Duodenal mucosa (tissue), 2 donors: ENCODE measurements at regions not wholly inside any gene's neighbourhood (a gene's known extent, or its start where the extent isn't known, plus 50 kb on each side); places are given as distances from the start of the nearest gene placed in this dataset.

Source experiments
- H3K27ac ChIP-seq: one replicate; pipeline ENCODE4 v1.7.0; 2013; ENCODE audit warnings: low read depth, low read length
- H3K27me3 ChIP-seq, 2 donors: one replicate each; pipeline ENCODE4 v1.7.0; 2013; ENCODE audit warnings: low read length in 2 of 2, control low read depth in 1 of 2; ENCODE audit not compliant: insufficient read depth in 2 of 2, control insufficient read depth in 1 of 2
- H3K36me3 ChIP-seq, 2 donors: one replicate each; pipeline ENCODE4 v1.7.0; 2013; ENCODE audit warnings: low read length in 2 of 2, control low read depth in 1 of 2; ENCODE audit not compliant: insufficient read depth in 2 of 2, control insufficient read depth in 1 of 2
- H3K4me1 ChIP-seq, 2 donors: one replicate each; pipeline ENCODE4 v1.7.0; 2013; ENCODE audit warnings: low read length in 2 of 2, control low read depth in 1 of 2; ENCODE audit not compliant: insufficient read depth in 2 of 2, control insufficient read depth in 1 of 2
- H3K4me3 ChIP-seq, 2 donors: one replicate each; pipeline ENCODE4 v1.7.0; 2013; ENCODE audit warnings: low read length in 2 of 2, low read depth in 1 of 2
- H3K9ac ChIP-seq, 2 donors: one replicate each; pipeline ENCODE4 v1.7.0; 2013; ENCODE audit warnings: low read length in 2 of 2, low read depth in 1 of 2
- H3K9me3 ChIP-seq, 2 donors: one replicate each; pipeline ENCODE4 v1.7.0; 2013; ENCODE audit warnings: low read length in 2 of 2, control low read depth in 1 of 2; ENCODE audit not compliant: control insufficient read depth in 1 of 2

DNA sequence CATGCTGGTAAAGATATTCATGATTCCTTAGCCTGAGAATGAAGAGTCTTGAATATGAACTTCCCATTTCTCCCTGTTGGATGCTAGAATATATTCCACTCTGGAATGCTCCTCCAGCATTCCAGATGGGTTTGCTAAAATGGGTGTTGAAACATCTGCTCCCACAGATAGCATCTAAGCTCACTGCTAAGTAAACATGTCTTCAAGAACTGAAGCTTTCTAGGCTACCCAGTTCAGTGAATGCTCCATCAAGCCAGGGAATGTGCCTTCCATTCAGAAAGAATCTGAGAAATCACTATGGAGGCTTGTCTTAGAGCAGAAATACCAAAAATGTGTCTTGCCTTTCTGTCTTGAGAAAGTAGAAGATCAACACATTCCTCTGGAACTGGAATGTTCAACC lies 81.1 kb downstream of the TNFSF18 start:
- no peaks in the 10 kb centered on the region for H3K9me3 ChIP-seq
- H3K36me3 ChIP-seq, result no peaks in the 10 kb centered on the region
- peaks cover 0 to 4% of the 10 kb centered on the region in 2 donors for H3K4me1 ChIP-seq
- no peak overlapping the region for H3K27ac ChIP-seq
- H3K4me3 ChIP-seq, result no peak overlapping the region
- H3K27me3 ChIP-seq, result no peaks in the 10 kb centered on the region
- no peak overlapping the region for H3K9ac ChIP-seq

GRCh38 chr1:172970186-172970585 lies 80.6 kb downstream of the TNFSF18 start:
- H3K27ac ChIP-seq, result no peak overlapping the region
- no peak overlapping the region for H3K9ac ChIP-seq
- no peaks in the 10 kb centered on the region for H3K9me3 ChIP-seq
- H3K36me3 ChIP-seq, result no peaks in the 10 kb centered on the region
- peaks cover 0 to 4% of the 10 kb centered on the region in 2 donors for H3K4me1 ChIP-seq
- H3K4me3 ChIP-seq, result no peak overlapping the region
- no peaks in the 10 kb centered on the region for H3K27me3 ChIP-seq

GRCh38 chr1:172971241-172971640 lies 79.5 kb downstream of the TNFSF18 start:
- Histone ChIP-seq H3K9me3 (no peaks in the 10 kb centered on the region), H3K9ac (no peak overlapping the region), H3K4me3 (no peak overlapping the region), H3K27me3 (no peaks in the 10 kb centered on the region), H3K27ac (no peak overlapping the region), H3K4me1 (peaks cover 0 to 4% of the 10 kb centered on the region in 2 donors), H3K36me3 (no peaks in the 10 kb centered on the region)

DNA sequence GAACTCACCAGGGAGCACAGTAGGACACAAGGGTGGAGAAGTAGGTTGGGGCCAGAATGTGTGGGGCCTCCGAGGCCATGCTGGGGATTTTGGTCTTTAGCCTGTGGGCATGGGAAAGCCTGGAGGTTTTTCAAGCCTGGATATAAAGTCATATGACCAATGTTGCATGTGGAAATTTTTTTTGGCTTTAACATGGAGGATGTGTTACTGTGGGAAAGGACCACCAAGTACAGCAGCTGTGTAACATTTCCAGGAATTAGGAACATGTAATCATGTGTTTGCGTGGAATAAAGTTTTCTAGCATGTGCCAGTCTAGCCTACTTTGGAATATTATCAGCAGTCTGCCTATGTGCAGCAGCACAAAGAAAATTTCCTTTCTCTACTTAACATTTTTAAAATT lies 78.5 kb downstream of the TNFSF18 start:
- Histone ChIP-seq H3K4me3 (no peak overlapping the region), H3K36me3 (no peaks in the 10 kb centered on the region), H3K9me3 (no peaks in the 10 kb centered on the region), H3K9ac (no peak overlapping the region), H3K4me1 (no peaks in the 10 kb centered on the region), H3K27me3 (no peaks in the 10 kb centered on the region), H3K27ac (no peak overlapping the region)

GRCh38 chr1:172973424-172973823 lies 77.3 kb downstream of the TNFSF18 start:
- Histone ChIP-seq H3K36me3 (no peaks in the 10 kb centered on the region), H3K27me3 (no peaks in the 10 kb centered on the region), H3K4me1 (no peaks in the 10 kb centered on the region), H3K9me3 (no peaks in the 10 kb centered on the region), H3K9ac (no peak overlapping the region), H3K4me3 (no peak overlapping the region), H3K27ac (no peak overlapping the region)

DNA sequence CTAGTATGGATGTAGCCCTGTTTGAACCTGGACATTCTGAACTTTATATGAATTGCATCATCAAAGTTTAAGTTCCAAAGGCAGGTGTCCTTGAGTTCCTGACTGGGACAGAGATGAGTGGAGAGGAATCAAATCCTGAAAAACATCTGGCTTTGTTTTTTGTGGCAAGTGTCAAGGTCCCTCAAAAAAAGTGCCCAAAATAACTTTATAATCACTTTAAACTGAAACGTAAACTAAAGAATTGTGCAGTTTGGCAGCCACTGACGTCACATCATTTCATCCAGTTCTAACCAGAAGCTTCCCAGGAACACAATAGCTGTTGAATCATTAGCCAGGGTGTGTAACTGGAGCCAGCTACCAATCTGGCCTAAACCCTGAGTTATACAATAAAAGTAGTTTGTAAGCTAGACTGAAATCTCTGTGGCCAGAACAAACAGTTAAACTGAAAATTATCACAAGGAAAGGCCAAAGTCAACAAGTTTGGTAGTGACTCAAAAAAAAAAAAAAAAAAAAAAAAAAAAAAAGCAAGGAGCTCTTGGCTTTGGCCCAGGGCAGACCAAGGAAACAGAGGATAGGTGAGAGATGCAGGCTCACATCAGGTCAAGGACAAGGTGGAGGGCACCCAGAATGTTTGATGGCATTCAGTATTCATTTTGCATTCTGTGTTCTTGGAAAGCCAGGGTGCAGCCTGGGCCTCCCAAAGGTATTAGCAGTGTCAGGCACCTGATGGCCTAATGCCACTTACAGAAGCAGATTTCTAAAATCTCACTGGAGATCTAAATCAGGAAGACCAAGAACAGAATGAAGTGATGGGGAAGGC lies 74.3 kb downstream of the TNFSF18 start:
- Histone ChIP-seq H3K27ac (no peak overlapping the region), H3K4me3 (no peak overlapping the region), H3K9ac (peak overlapping the region in 1 of 2 donors; percentile 8), H3K9me3 (no peaks in the 10 kb centered on the region), H3K27me3 (no peaks in the 10 kb centered on the region), H3K36me3 (no peaks in the 10 kb centered on the region), H3K4me1 (no peaks in the 10 kb centered on the region)

DNA sequence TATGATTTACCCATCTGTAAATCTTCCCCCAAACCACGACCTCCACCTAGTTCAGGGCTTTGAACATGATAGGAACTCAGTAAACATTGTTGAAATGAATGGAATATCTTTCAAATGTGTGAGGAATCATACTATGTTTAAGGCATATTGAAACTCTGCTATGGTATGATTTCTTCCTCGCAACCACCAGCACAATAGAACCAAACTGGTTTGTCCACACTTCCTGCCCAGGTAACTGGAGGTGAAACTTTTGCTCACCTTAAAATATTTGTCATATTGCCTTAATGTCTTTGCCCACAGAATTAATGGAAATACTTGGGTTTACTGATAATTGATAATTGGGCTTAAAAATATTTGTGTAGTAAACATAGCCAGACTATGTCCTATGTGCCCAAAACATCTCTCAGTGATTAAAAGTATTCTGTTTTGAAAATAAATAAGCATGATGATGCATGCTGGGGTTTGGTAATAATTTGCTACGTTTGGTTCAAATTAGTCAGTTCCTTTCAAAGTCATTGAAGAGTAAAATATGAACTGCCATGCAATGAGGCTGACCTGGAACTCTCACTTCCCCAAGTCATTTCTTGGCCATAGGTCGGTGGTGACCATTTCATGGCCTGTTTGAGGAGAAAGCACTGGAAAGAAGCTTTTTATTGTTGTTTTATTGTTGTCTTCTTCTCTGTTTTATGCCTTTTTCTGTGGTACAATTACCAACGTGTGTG lies 73.3 kb downstream of the TNFSF18 start:
- H3K4me1 ChIP-seq, result no peaks in the 10 kb centered on the region
- H3K4me3 ChIP-seq, result no peak overlapping the region
- H3K9me3 ChIP-seq, result no peaks in the 10 kb centered on the region
- H3K36me3 ChIP-seq, result no peaks in the 10 kb centered on the region
- no peak overlapping the region for H3K9ac ChIP-seq
- no peaks in the 10 kb centered on the region for H3K27me3 ChIP-seq
- no peak overlapping the region for H3K27ac ChIP-seq

GRCh38 chr1:172978595-172978994 lies 72.1 kb downstream of the TNFSF18 start:
- H3K4me1 ChIP-seq, result no peaks in the 10 kb centered on the region
- no peaks in the 10 kb centered on the region for H3K27me3 ChIP-seq
- no peak overlapping the region for H3K9ac ChIP-seq
- H3K4me3 ChIP-seq, result no peak overlapping the region
- no peaks in the 10 kb centered on the region for H3K9me3 ChIP-seq
- H3K36me3 ChIP-seq, result no peaks in the 10 kb centered on the region
- H3K27ac ChIP-seq, result no peak overlapping the region

- no peak overlapping the region for H3K27ac ChIP-seq
- no peaks in the 10 kb centered on the region for H3K9me3 ChIP-seq
- H3K27me3 ChIP-seq, result no peaks in the 10 kb centered on the region
Measured at GRCh38 chr1:172979828-172980227, 70.9 kb downstream of the TNFSF18 start.

GRCh38 chr1:172980456-172980855 lies 70.3 kb downstream of the TNFSF18 start:
- H3K4me3 ChIP-seq, result no peak overlapping the region
- no peak overlapping the region for H3K27ac ChIP-seq
- no peaks in the 10 kb centered on the region for H3K4me1 ChIP-seq
- no peaks in the 10 kb centered on the region for H3K36me3 ChIP-seq
- no peaks in the 10 kb centered on the region for H3K27me3 ChIP-seq
- no peaks in the 10 kb centered on the region for H3K9me3 ChIP-seq
- no peak overlapping the region for H3K9ac ChIP-seq

More at GRCh38 chr1:172979828-172980227, 70.9 kb downstream of the TNFSF18 start:
- Histone ChIP-seq H3K4me3 (no peak overlapping the region), H3K4me1 (no peaks in the 10 kb centered on the region), H3K9ac (no peak overlapping the region), H3K36me3 (no peaks in the 10 kb centered on the region)
